ENCODE measurements at regions not wholly inside any gene's neighbourhood (a gene's known extent, or its start where the extent isn't known, plus 50 kb on each side); places are given as distances from the start of the nearest gene placed in this dataset.

- CTCF ChIA-PET, result no interaction called here
- intact Hi-C loops (cut with micrococcal nuclease), result no loop called here
- Mint-ChIP-seq H3K4me3 (no peak overlapping the region), H3K27ac (no peak overlapping the region), H3K9me3 (no peaks in the 10 kb centered on the region), H3K27me3 (peaks cover 6% of the 10 kb centered on the region), H3K36me3 (ENCODE audit: low read depth) (no peaks in the 10 kb centered on the region), H3K4me1 (ENCODE audit: low read depth) (no peaks in the 10 kb centered on the region)
- POLR2A ChIA-PET, result no interaction called here
- DNase-seq (no peak), ATAC-seq (no peak)
- no peak for TF ChIP-seq CTCF (IDR thresholded peaks at IDR 0.05)
Measured at GRCh38 chr5:93359296-93359959, 221.6 kb downstream of the NR2F1-AS1 start.

GRCh38 chr5:93358176-93358575 lies 222.8 kb downstream of the NR2F1-AS1 start:
- DNase-seq, result no peak
- H3K27me3 Mint-ChIP-seq, result peaks cover 6% of the 10 kb centered on the region
- no peak for ATAC-seq
- POLR2A ChIA-PET, result no interaction called here
- H3K4me3 Mint-ChIP-seq, result no peak overlapping the region
- no peaks in the 10 kb centered on the region for H3K4me1 Mint-ChIP-seq (ENCODE audit: low read depth)
- H3K36me3 Mint-ChIP-seq (ENCODE audit: low read depth), result no peaks in the 10 kb centered on the region
- TF ChIP-seq CTCF (IDR thresholded peaks at IDR 0.05), result no peak
- no peaks in the 10 kb centered on the region for H3K9me3 Mint-ChIP-seq
- CTCF ChIA-PET, result no interaction called here
- no peak overlapping the region for H3K27ac Mint-ChIP-seq
- intact Hi-C loops (cut with micrococcal nuclease), result no loop called here

GRCh38 chr5:93357686-93358085 lies 223.3 kb downstream of the NR2F1-AS1 start:
- no peaks in the 10 kb centered on the region for H3K4me1 Mint-ChIP-seq (ENCODE audit: low read depth)
- CTCF ChIA-PET, result no interaction called here
- ATAC-seq (no peak), DNase-seq (no peak)
- H3K4me3 Mint-ChIP-seq, result no peak overlapping the region
- H3K27me3 Mint-ChIP-seq, result peaks cover 6% of the 10 kb centered on the region
- no peak for TF ChIP-seq CTCF (IDR thresholded peaks at IDR 0.05)
- H3K36me3 Mint-ChIP-seq (ENCODE audit: low read depth), result no peaks in the 10 kb centered on the region
- POLR2A ChIA-PET, result no interaction called here
- intact Hi-C loops (cut with micrococcal nuclease), result no loop called here
- no peak overlapping the region for H3K27ac Mint-ChIP-seq
- H3K9me3 Mint-ChIP-seq, result no peaks in the 10 kb centered on the region

- DNase-seq, result no peak
- no peak overlapping the region for H3K27ac Mint-ChIP-seq
- H3K27me3 Mint-ChIP-seq, result peaks cover 6% of the 10 kb centered on the region
- no peak overlapping the region for H3K4me3 Mint-ChIP-seq
- H3K4me1 Mint-ChIP-seq (ENCODE audit: low read depth), result no peaks in the 10 kb centered on the region
- ChIA-PET CTCF (no interaction called here), POLR2A (no interaction called here)
- intact Hi-C loops (cut with micrococcal nuclease), result no loop called here
- no peak for ATAC-seq
- peaks cover 3% of the 10 kb centered on the region for H3K9me3 Mint-ChIP-seq
- TF ChIP-seq CTCF (IDR thresholded peaks at IDR 0.05), result no peak
- no peaks in the 10 kb centered on the region for H3K36me3 Mint-ChIP-seq (ENCODE audit: low read depth)
Measured at GRCh38 chr5:93355691-93356090, 225.3 kb downstream of the NR2F1-AS1 start.

GRCh38 chr5:93352186-93352585 lies 228.8 kb downstream of the NR2F1-AS1 start:
- no peaks in the 10 kb centered on the region for H3K36me3 Mint-ChIP-seq (ENCODE audit: low read depth)
- CTCF ChIA-PET, result no interaction called here
- H3K27ac Mint-ChIP-seq, result no peak overlapping the region
- DNase-seq (no peak), ATAC-seq (no peak)
- intact Hi-C loops (cut with micrococcal nuclease), result no loop called here
- H3K9me3 Mint-ChIP-seq, result peaks cover 3% of the 10 kb centered on the region
- no peaks in the 10 kb centered on the region for H3K27me3 Mint-ChIP-seq
- no peak overlapping the region for H3K4me3 Mint-ChIP-seq
- H3K4me1 Mint-ChIP-seq (ENCODE audit: low read depth), result no peaks in the 10 kb centered on the region
- no peak for TF ChIP-seq CTCF (IDR thresholded peaks at IDR 0.05)
- POLR2A ChIA-PET, result no interaction called here

Measured in activated CD8-positive, alpha-beta T cell treated with anti-CD3 and anti-CD28 coated beads for 36 hours (primary cell).